ENCODE measurements at regions not wholly inside any gene's neighbourhood (a gene's known extent, or its start where the extent isn't known, plus 50 kb on each side); places are given as distances from the start of the nearest gene placed in this dataset.

DNA sequence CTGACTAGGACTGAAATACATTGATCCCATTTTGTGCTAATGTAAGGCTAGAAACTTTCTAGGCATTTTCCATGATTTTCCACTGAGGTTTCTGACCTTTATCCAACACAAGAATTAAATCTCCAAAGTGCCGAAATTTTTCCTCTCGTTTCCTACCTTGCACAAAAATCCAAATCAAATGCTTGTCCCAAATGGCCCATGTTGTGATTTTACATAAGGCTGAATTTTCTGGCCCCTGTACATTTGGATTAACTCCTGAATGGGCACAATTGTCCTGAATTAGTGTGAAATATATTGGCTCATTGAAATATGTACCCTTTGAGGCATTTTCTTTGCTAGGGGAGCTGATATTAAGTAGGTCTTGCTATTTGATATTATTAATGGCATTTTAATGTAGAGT, 105.6 kb upstream of the CBLB start:
- TF ChIP-seq POLR2A (IDR thresholded peaks at IDR 0.05) (no peak), CTCF (IDR thresholded peaks at IDR 0.05) (no peak), POLR2AphosphoS5 (IDR thresholded peaks at IDR 0.05) (no peak), EP300 (IDR thresholded peaks at IDR 0.05; ENCODE audit: low read depth) (no peak)
- no peak overlapping the region for H3K27ac ChIP-seq
- intact Hi-C loops (cut with DNase I; ENCODE audit: low total_unique reads) (no loop called here), in situ Hi-C loops (cut with MboI; ENCODE audit: low pct_ligation_motif_present in 1 of 4, low pct_unique_long_range_greater_than_20kb in 1 of 4, low sequenced_read_pairs in 3 of 4) (no loop called here)
- WGBS, 2 donors (ENCODE audit: low coverage in 1 of 2): 84 to 94% methylated on average over 2 of the region's 2 CpGs
- H3K36me3 ChIP-seq: no peaks in the 10 kb centered on the region
- DNase-seq: no peak
- peaks cover 0 to 2% of the 10 kb centered on the region in 2 donors for H3K9me3 ChIP-seq
- no peaks in the 10 kb centered on the region for H3K4me1 ChIP-seq
- no peaks in the 10 kb centered on the region for H3K27me3 ChIP-seq
- no peak overlapping the region for H3K4me3 ChIP-seq

DNA sequence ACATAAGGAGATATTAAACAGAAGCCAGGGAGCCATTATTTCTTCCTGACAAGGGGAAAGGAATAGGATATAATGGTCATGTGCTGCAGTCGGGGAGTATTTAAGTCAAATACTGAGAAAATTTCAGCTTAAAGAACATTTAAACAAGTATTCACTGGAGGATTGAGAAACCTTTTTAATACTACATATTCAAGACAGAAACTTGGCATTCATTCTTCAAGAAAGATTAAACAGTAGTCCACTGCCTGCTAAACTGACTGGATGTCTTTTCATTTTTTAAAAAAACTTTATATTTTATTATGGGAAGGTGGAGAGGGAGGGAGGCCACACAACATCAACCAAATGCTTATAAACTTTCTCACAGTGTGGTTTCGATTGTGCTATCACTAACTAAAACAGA, 107.4 kb upstream of the CBLB start:
- Histone ChIP-seq H3K36me3 (no peaks in the 10 kb centered on the region), H3K9me3 (peaks cover 0 to 2% of the 10 kb centered on the region in 2 donors), H3K4me3 (no peak overlapping the region), H3K27ac (no peak overlapping the region), H3K27me3 (no peaks in the 10 kb centered on the region), H3K4me1 (no peaks in the 10 kb centered on the region)
- TF ChIP-seq POLR2A (IDR thresholded peaks at IDR 0.05) (no peak), CTCF (IDR thresholded peaks at IDR 0.05) (no peak)
- in situ Hi-C loops (cut with MboI; ENCODE audit: low pct_ligation_motif_present in 1 of 4, low pct_unique_long_range_greater_than_20kb in 1 of 4, low sequenced_read_pairs in 3 of 4): no loop called here
- DNase-seq: no peak
- 63 to 82% methylated on average over 2 of the region's 2 CpGs for WGBS, 2 donors (ENCODE audit: low coverage in 1 of 2)
- intact Hi-C loops (cut with DNase I; ENCODE audit: low total_unique reads): no loop called here

DNA sequence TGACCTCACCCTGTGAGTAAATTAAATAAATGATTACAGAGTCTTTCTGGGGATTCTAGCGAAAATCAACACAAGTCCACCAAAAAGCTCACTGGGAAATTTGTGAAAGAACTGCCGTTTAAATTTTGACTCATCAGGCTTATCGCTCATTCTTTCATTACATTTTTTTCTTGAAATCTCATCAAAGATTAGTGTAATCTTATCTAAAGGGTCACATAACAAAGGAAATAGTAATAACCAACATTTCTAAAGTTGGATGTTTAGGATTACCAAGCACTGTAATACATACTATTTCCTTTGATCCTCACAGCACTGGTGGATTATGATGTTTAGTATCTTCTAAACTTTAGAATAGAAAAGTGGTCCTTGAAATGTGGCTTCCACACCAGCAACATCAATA, 111.1 kb upstream of the CBLB start:
- Histone ChIP-seq H3K27ac (no peak overlapping the region), H3K9me3 (peaks cover 6 to 8% of the 10 kb centered on the region in 2 donors), H3K36me3 (no peaks in the 10 kb centered on the region), H3K4me3 (no peak overlapping the region), H3K27me3 (no peaks in the 10 kb centered on the region), H3K4me1 (no peaks in the 10 kb centered on the region)
- DNase-seq: no peak
- 60 to 73% methylated on average over 3 of the region's 3 CpGs for WGBS, 2 donors (ENCODE audit: low coverage in 1 of 2)
- intact Hi-C loops (cut with DNase I; ENCODE audit: low total_unique reads) (no loop called here), in situ Hi-C loops (cut with MboI; ENCODE audit: low pct_ligation_motif_present in 1 of 4, low pct_unique_long_range_greater_than_20kb in 1 of 4, low sequenced_read_pairs in 3 of 4) (no loop called here)
- TF ChIP-seq CTCF (IDR thresholded peaks at IDR 0.05): no peak
- no peak for TF ChIP-seq EP300 (IDR thresholded peaks at IDR 0.05; ENCODE audit: low read depth)
- no peak for TF ChIP-seq POLR2A (IDR thresholded peaks at IDR 0.05)
- no peak for TF ChIP-seq POLR2AphosphoS5 (IDR thresholded peaks at IDR 0.05)

- no peaks in the 10 kb centered on the region for H3K4me1 ChIP-seq
- H3K4me3 ChIP-seq: no peak overlapping the region
- intact Hi-C loops (cut with DNase I; ENCODE audit: low total_unique reads): no loop called here
- no peaks in the 10 kb centered on the region for H3K27me3 ChIP-seq
- peaks cover 6 to 8% of the 10 kb centered on the region in 2 donors for H3K9me3 ChIP-seq
- no peak overlapping the region for H3K27ac ChIP-seq
- DNase-seq: no peak
- no peaks in the 10 kb centered on the region for H3K36me3 ChIP-seq
- in situ Hi-C loops (cut with MboI; ENCODE audit: low pct_ligation_motif_present in 1 of 4, low pct_unique_long_range_greater_than_20kb in 1 of 4, low sequenced_read_pairs in 3 of 4): no loop called here
- TF ChIP-seq POLR2A (IDR thresholded peaks at IDR 0.05) (no peak), POLR2AphosphoS5 (IDR thresholded peaks at IDR 0.05) (no peak), CTCF (IDR thresholded peaks at IDR 0.05) (no peak), EP300 (IDR thresholded peaks at IDR 0.05; ENCODE audit: low read depth) (no peak)
- 97 to 100% methylated on average over 1 of the region's 1 CpG for WGBS, 2 donors (ENCODE audit: low coverage in 1 of 2)
Observed at GRCh38 chr3:105982207-105982606, 113.4 kb upstream of the CBLB start.

Measured in transverse colon (tissue), 4 donors.